OCI-LY1 (cell line): ENCODE measurements at regions not wholly inside any gene's neighbourhood (a gene's known extent, or its start where the extent isn't known, plus 50 kb on each side); places are given as distances from the start of the nearest gene placed in this dataset.

ENCODE experiments used
- H2AFZ ChIP-seq: fragments of 200-600 bp; sonication (generic), shearing (Covaris generic); 2 replicates; pipeline ENCODE4 v1.6.0; 2014; ENCODE audit warnings: antibody characterized with exemption, mild to moderate bottlenecking, low read length
- H3F3A ChIP-seq: fragments of 200-600 bp; sonication (generic), shearing (Covaris generic); 2 replicates; pipeline ENCODE4 v1.6.0; 2014; ENCODE audit warnings: mild to moderate bottlenecking, antibody characterized with exemption, low read length, moderate library complexity; ENCODE audit not compliant: insufficient read depth
- H3K27ac ChIP-seq: fragments of 200-600 bp; sonication (generic); 2 replicates; pipeline ENCODE4 v1.5.1; 2014; ENCODE audit warnings: low read length, mixed run types, mild to moderate bottlenecking, low read depth; ENCODE audit not compliant: poor library complexity, severe bottlenecking
- H3K27me3 ChIP-seq: fragments of 200-600 bp; sonication (generic); 2 replicates; pipeline ENCODE4 v1.6.0; 2014; ENCODE audit warnings: antibody characterized with exemption, mild to moderate bottlenecking, low read length, moderate library complexity; ENCODE audit not compliant: insufficient read depth
- H3K36me3 ChIP-seq: fragments of 200-600 bp; sonication (generic); 2 replicates; pipeline ENCODE4 v1.6.1; 2014; ENCODE audit warnings: mild to moderate bottlenecking, antibody characterized with exemption, low read length, moderate library complexity, mixed read lengths; ENCODE audit not compliant: insufficient read depth
- H3K4me1 ChIP-seq: fragments of 200-600 bp; sonication (generic); 2 replicates; pipeline ENCODE4 v1.5.1; 2014; ENCODE audit warnings: mild to moderate bottlenecking, low read length, moderate library complexity; ENCODE audit not compliant: insufficient read depth, severe bottlenecking
- H3K4me2 ChIP-seq: fragments of 200-600 bp; sonication (generic), shearing (Covaris generic); 2 replicates; pipeline ENCODE4 v1.6.1; 2014; ENCODE audit warnings: low read length
- H3K4me3 ChIP-seq: fragments of 200-600 bp; sonication (generic); 2 replicates; pipeline ENCODE4 v1.5.1; 2014; ENCODE audit warnings: low read length, low read depth, mild to moderate bottlenecking, mixed read lengths; ENCODE audit not compliant: poor library complexity, severe bottlenecking
- H3K79me2 ChIP-seq: fragments of 200-600 bp; shearing (Covaris generic); 2 replicates; pipeline ENCODE4 v1.6.1; 2016; ENCODE audit warnings: mixed run types, low read length, mixed read lengths; ENCODE audit not compliant: insufficient read depth
- H3K9ac ChIP-seq: fragments of 200-600 bp; sonication (generic), shearing (Covaris generic); 2 replicates; pipeline ENCODE4 v1.6.1; 2014; ENCODE audit warnings: mild to moderate bottlenecking, low read length, mixed read lengths
- H3K9me2 ChIP-seq: fragments of 200-600 bp; sonication (generic), shearing (Covaris generic); 2 replicates; pipeline ENCODE4 v1.6.1; 2014; ENCODE audit warnings: low read depth, mild to moderate bottlenecking, low read length, mixed read lengths
- H3K9me3 ChIP-seq: fragments of 200-600 bp; shearing (Covaris generic); 2 replicates; pipeline ENCODE4 v1.6.1; 2014; ENCODE audit warnings: low read length, mixed read lengths
- H4K20me1 ChIP-seq: fragments of 200-600 bp; sonication (generic), shearing (Covaris generic); 2 replicates; pipeline ENCODE4 v1.6.0; 2016; ENCODE audit warnings: mild to moderate bottlenecking, low read length; ENCODE audit not compliant: insufficient read depth
- EZH2 ChIP-seq: fragments of 200-600 bp; sonication (generic), shearing (Covaris generic); IDR thresholded peaks from 2 replicates; pipeline ENCODE4 v1.8.0; 2017; ENCODE audit warnings: borderline replicate concordance, mixed run types, mild to moderate bottlenecking, antibody characterized with exemption, low read length, moderate library complexity, mixed read lengths
- TF ChIP-seq, protein P1 (sequence below): fragments of 200-600 bp; sonication (generic), shearing (Covaris generic); IDR thresholded peaks from 2 replicates; pipeline ENCODE4 v1.5.1; 2017; ENCODE audit warnings: mild to moderate bottlenecking, antibody characterized with exemption, low read length, moderate library complexity, mixed read lengths

DNA sequence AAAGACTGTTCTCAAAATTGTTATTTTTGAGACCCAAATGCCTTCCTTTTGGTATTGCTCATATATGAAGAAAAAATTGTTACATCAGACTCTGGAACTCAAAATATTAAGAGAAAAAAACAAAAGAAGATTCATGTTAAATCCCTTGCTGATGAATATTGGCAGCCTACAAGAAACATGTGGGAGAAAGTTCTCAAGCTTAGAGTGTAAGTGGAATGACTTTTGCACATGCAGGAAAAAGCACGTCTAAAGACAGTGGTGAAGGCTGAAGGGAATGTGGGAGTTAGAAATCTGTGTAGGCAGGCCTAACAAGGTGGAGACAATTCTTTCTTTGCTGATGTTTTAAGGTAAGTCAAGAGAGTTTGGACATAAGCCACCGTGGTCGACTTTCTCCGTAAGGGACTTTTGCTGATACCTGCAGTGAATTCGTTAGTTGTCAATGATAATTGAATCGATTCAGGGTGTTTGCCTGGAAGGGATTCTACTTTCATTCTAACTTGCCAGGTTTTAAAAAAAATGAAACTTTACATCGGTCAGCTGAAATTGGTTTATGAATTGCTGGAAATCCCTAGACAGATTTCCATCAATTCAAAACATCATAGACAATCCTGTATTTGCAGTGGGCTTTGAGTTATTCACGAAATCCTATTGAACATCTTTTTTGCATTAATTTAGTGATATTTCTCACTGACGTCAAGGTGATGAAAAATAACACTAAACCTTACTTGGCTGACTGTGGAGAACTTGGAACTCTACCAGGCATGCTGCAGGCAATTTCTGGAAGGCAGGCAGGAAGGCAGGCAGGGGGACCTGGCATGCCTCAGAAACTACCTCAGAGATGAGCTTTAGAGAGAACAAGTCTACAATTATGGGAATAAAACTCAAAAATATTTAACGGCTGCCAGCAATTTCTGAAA, 359.1 kb upstream of the ADAMTSL1 start:
- Histone ChIP-seq H2AFZ (no peak overlapping the region), H3K4me1 (no peaks in the 10 kb centered on the region), H3K9ac (no peak overlapping the region), H3K27ac (no peak overlapping the region), H4K20me1 (no peaks in the 10 kb centered on the region), H3K9me3 (no peaks in the 10 kb centered on the region), H3K79me2 (no peaks in the 10 kb centered on the region), H3K27me3 (no peaks in the 10 kb centered on the region), H3K36me3 (no peaks in the 10 kb centered on the region), H3K4me3 (no peak overlapping the region), H3F3A (no peaks in the 10 kb centered on the region), H3K4me2 (no peak overlapping the region), H3K9me2 (no peaks in the 10 kb centered on the region)
- TF ChIP-seq EZH2: no peak
- TF ChIP-seq, protein P1, sequence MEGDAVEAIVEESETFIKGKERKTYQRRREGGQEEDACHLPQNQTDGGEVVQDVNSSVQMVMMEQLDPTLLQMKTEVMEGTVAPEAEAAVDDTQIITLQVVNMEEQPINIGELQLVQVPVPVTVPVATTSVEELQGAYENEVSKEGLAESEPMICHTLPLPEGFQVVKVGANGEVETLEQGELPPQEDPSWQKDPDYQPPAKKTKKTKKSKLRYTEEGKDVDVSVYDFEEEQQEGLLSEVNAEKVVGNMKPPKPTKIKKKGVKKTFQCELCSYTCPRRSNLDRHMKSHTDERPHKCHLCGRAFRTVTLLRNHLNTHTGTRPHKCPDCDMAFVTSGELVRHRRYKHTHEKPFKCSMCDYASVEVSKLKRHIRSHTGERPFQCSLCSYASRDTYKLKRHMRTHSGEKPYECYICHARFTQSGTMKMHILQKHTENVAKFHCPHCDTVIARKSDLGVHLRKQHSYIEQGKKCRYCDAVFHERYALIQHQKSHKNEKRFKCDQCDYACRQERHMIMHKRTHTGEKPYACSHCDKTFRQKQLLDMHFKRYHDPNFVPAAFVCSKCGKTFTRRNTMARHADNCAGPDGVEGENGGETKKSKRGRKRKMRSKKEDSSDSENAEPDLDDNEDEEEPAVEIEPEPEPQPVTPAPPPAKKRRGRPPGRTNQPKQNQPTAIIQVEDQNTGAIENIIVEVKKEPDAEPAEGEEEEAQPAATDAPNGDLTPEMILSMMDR: no peak

DNA sequence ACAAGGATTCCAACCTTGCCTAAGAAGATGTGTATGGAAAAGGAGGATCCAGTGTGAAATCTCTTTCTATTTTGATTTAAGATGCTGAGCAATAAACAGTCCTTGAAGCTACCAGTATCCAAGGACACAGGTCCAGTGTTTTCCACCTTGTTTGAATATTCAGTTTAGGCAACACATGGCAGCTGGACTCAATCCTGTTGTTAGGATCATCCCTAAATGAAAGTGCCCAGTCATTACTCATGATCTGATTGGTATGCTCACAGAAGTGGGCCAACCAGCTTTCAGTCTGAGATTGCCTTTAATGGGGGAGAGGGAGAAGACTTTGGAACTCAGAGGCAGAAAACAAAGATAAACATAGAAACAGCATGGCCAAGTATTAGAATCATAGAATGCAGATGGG, 355.7 kb upstream of the ADAMTSL1 start:
- no peaks in the 10 kb centered on the region for H4K20me1 ChIP-seq
- H3K27ac ChIP-seq: no peak overlapping the region
- no peaks in the 10 kb centered on the region for H3K36me3 ChIP-seq
- no peaks in the 10 kb centered on the region for H3F3A ChIP-seq
- no peaks in the 10 kb centered on the region for H3K9me3 ChIP-seq
- no peak overlapping the region for H3K4me3 ChIP-seq
- no peak overlapping the region for H3K4me2 ChIP-seq
- H3K4me1 ChIP-seq: no peaks in the 10 kb centered on the region
- H3K9me2 ChIP-seq: no peaks in the 10 kb centered on the region
- TF ChIP-seq, protein P1: no peak
- no peak for TF ChIP-seq EZH2
- no peaks in the 10 kb centered on the region for H3K79me2 ChIP-seq
- H2AFZ ChIP-seq: no peak overlapping the region
- H3K27me3 ChIP-seq: no peaks in the 10 kb centered on the region
- no peak overlapping the region for H3K9ac ChIP-seq

DNA sequence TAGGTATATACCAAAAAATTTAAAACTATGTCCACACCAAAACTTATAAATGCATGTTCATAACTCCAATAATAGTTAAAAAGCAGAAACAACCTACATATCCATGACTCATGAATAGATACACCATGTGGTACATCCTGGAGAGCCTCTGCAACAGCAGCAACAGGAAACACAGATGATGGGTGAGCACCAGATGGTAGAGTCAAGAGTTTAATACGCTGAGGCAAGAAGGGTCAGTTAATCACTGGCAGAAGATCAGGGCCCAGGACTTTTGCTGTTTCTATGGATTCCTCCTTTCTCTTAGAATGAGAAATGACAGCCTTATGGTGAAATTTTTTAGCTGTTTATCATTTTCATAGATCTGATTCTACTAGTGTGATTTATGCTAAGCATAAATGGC, 351.8 kb upstream of the ADAMTSL1 start:
- Histone ChIP-seq H3K9ac (no peak overlapping the region), H3K4me3 (no peak overlapping the region), H3K4me1 (no peaks in the 10 kb centered on the region), H2AFZ (no peak overlapping the region), H3F3A (no peaks in the 10 kb centered on the region), H3K9me2 (no peaks in the 10 kb centered on the region), H3K36me3 (no peaks in the 10 kb centered on the region), H4K20me1 (no peaks in the 10 kb centered on the region), H3K79me2 (no peaks in the 10 kb centered on the region), H3K27ac (no peak overlapping the region), H3K4me2 (no peak overlapping the region), H3K27me3 (no peaks in the 10 kb centered on the region), H3K9me3 (no peaks in the 10 kb centered on the region)
- TF ChIP-seq, protein P1: no peak
- TF ChIP-seq EZH2: no peak
